ENCODE measurements at regions not wholly inside any gene's neighbourhood (a gene's known extent, or its start where the extent isn't known, plus 50 kb on each side); places are given as distances from the start of the nearest gene placed in this dataset.

DNA sequence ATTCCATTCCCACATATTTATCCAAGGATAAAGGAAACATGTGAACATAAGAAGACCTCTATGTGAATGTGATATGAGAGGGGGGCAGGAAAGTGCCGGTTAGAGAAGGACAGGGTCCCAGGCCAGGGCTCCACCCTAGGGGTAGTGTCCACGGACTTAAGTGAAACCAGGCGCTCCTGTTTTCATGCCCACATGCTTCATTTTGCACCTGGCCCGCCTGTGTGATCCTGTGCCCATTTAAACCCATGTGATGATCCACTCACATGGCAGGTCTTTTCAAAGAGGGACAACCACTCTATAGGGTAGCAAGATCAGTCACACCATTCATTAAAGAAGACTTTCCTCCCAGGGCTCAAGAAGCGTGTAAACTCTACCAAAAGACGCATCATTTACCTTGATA, 865.3 kb upstream of the GJE1 start:
- no peak for DNase-seq

DNA sequence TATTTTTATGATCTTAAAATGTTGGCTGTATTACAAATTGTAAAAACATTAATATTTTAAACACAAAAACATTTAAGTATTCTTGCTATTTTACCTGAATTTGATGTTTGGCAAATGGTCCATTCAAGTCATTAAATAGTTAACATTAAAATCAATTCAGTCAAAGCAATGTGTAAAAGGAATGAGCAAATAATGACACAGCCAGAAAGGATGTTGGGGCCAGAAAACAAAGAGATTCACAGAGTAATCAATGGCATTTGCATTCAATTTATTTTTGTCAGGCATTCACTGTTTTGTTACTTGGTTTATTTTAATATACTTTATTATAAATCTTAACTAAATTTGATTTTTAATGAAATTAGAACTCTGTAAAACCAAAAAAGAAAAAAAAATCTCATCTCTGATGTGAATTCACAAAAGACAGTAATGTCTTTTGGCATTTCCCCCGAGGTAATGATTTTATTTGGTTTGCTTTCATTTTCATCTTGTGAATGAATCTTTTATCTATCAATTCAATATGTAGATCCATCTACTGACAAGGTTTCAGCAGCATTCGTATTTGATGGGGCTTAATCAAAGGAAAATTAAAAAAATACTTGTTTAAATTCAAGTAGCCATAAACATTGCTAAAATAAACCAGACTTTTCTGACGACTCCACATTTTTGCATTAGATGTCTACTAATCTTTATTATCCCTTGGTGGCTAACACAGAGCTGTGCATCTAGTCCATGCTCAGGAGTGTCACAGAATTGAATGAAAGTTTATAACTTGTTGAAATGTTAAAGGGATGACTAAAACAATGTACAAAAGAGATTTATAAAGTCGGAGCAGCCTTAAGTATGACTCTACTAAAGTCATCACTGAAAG, 866.7 kb upstream of the GJE1 start:
- no peak for DNase-seq

DNA sequence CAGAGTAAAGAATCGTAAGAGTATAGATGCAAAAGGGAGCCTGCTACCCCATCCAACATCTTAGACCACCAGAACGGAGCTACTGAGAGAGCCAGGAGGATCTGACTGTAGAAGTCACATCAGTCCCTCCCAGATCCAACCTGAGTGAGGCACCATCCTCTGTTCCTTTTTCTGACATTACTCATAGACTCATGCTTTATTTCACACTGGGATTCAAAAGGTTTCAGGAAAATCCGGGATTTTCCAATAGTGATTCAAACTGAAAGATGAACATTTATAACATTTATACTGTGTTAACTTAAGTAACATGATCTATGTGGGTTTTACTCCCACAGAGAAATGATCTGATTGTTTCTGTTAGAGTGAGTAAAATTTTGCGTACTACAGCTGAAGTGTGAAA, 868.6 kb upstream of the GJE1 start:
- no peak for DNase-seq

- no peak for DNase-seq
These were observed 871.1 kb upstream of the GJE1 start for GRCh38 chr6:141261672-141262060.

DNA sequence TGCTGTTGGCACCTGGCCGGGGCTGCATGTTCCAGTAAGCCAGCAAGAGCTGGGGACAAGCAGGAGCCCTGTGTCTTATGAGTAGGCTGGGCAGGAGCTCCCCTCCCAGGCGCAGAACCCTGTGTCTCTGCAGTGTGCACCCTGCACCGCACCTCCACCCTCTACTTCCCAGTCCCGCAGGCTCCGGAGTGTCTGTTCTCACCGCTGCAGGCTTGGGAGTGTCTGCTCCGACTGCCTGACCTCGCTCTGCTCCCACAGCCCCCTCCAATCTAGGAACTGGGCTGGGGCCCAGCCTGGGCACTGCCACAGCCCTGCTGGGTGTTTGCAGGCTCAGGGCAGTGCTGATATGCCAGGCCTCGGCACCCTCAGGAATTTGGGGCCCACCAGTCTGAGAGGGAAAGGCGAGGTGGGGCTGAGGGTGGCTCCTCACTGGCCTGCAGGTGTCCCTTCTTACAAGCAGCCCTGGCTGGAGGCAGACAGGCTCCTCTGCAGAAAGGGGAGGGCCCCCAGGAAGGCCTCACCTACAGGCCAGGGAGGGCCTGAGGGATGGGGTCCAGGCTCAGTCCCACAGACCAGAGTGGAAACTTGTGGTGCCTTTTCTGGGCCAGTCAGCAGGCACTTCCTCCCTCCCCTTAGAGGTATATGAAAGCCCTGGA, 871.6 kb upstream of the GJE1 start:
- DNase-seq = no peak

GRCh38 chr6:141260627-141261015, 872.1 kb upstream of the GJE1 start:
- DNase-seq = no peak

DNA sequence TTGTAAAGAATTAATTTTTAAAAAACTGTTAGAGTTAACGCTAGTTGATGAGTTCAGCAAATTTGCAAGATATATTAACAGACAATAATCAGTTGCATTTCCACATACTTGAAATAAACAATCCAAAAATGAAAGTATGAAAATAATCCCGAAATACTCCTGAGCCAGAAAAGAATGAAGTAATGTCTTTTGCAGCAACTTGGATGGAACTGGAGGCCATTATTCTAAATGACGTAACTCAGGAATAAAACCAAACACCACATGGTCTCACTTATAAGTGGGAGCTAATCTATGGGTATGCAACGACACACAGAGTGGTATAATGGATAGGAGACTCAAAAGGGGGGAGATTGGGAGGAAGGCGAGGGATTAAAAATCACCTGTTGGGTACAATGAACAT, 872.9 kb upstream of the GJE1 start:
- DNase-seq = no peak

DNA sequence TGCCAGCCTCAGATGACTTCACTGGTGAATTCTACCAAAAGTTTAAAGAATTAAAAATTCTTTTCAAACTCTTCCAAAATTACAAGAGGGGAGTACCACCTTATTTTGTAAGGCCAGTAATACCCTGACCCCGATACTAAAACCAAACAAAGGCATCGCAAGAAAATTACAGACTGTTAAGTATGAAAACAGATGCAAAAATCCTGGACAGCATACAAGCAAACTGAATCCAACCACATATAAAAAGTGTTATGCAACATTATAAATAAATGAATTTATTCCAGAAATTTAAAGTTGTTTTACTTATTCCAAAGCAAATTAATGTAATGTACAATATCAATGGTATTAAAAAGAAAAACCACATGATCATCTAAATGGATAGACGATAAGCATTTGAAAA, 873.6 kb upstream of the GJE1 start:
- DNase-seq = no peak

DNA sequence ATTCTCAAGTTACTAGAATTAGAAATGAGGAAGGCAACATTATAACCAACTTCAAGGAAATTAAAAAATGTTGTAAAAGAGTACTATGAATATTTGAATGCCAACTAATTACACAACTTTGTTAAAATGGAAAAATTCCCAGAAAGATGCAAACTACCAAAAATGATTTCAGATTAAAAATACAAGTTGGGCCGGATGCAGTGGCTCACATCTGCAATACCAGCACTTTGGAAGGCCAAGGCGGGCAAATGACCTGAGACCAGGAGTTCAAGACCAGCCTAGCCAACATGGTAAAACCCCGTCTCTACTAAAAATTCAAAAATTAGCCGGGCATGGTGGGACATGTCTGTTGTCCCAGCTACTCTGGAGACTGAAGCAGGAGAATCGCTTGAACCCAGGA, 874.2 kb upstream of the GJE1 start:
- no peak for DNase-seq

DNA sequence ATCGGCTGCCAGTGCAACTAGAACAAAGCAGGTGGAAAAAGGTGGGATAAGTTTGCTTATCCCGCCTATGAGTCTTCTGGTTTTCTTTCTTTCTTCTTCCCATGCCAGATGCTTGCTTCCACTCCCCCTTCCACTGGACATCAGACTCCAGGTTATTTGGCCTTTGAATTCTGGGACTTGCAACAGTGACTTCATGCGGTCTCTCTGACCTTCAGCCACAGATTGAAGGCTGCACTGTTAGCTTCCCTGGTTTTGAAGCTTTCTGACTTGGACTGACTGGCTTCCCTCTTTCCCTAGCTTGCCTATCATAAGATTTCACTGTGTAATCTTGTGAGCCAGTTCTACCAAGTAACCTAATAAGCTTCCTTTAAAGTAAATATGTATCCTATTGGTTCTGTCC, 878.4 kb upstream of the GJE1 start:
- no peak for DNase-seq

DNA sequence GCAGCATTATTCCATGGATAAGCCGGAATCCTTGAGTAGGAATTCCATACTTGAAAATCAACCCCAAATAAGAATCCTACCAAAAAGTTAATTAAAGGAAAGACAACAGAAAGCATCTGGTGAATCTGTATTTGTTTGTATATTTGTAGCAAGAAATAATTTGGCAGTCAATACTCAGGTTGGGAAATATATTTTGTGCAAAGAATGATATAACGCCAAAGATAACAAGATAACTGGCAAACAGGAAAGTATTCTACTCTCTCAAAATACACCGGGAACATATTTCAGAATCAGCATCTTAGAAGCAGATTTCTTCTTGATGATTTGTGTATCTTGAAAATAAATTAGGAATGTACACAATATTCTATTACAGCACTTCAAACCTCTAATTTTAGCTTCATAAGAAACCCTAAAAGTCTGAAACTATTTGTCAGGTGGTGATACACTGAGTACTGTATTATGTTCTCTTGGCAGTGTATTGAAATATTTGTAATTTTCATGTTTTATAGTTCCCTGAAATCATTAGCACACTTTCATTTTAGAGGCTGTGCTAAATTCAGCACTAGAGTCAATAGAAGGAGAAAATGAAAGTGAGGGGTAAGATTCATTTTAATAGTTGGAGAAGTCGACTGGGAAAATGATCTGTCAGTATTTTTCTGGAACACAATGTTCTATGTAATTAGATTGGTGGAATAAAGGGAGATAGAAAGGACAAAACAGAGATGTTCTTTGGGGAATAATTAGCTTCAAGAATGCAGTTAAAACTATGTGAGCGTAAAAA, 879.7 kb upstream of the GJE1 start:
- no peak for DNase-seq

GRCh38 chr6:141251286-141251685, 881.4 kb upstream of the GJE1 start:
- DNase-seq = no peak

DNA sequence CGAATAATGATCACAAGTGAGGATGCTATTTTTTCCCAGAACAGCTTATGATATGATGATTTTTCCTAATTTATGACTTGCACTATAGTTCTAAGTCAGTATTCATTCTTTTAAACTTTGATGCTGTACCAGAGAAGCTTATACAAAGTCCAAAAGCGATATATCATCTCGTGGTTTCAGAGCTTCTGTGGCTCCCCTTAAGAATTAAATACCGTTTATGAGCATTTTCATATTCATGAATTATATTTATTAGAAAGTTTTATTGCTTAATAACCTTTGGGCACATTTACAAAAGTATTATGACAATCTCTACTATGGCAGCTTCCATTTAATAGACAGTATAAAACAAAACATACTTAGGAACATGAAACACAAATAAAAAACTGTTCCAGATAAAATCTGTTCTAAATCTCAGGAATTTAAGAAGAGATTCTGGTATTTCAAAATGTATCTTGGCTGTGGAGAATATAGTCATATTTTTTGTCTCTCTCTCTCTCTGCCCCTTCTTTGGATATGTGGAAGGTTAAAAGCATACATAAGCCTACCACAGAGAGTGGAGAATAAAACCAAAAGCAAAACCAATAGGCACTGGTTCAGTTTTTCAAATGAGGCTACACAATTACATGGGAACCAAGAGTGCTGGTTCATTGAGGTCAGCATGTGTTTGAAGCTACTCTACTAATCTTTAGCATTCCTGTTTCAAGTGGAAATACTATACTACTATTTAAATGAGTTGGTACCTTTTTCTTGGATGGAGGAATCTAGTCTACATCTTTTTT, 884.5 kb upstream of the GJE1 start:
- DNase-seq = no peak

DNA sequence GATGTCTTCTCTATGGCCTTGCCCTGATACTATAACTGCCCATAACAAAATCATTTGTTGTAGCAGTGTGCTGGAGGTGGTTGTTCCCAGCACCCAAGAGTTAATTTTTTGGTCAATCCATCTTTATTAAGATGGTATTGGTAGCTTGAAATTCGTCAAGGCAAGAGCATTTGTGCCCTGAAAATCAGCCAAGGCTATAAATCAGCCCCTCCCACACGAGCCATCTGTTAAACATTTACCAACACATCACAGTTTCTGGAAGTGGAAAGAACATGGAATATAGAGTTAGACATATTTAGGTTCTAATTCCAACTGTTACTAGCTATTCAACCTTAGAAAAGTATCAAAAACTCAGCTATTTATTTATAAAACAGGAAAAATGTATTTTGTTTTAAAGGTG, 888.4 kb upstream of the GJE1 start:
- no peak for DNase-seq

DNA sequence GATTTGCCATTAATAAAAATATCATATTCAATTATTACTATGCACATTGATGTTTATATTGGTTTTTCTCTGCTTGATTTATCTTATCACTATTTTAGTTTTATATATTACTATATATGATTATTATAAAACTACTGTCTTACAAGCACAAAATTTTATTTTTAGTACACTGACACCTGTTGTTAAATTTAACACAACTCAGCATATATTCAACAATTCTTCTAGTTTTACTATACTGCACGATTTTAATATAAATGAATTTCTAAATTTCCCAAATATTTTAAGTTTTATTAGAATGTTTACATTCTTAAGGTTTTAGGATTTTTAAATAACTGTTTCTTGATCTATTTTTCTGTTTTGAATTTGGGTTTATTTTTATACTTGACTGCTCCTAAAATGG, 889.8 kb upstream of the GJE1 start:
- no peak for DNase-seq

- DNase-seq = no peak
These were observed 903.4 kb upstream of the GJE1 start for GRCh38 chr6:141229296-141229695.

DNA sequence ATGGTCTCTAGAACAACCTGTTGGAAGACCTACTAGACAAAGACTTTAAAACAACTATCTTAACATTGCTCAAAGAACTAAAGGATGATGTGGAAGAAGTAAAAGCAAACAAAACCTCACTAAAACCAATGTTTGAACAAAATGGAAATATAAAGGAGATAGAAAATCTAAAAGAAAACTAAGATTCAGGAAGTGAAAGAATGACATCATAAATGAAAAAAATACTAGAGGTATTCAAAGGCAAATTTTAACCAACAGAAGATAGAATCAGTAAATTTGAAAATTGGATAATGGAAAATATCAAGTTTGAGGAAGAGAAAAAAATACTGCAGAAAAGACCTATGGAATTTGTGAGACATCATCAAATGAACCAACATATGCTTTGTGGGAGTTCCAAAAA, 914.1 kb upstream of the GJE1 start:
- no peak for DNase-seq

DNA sequence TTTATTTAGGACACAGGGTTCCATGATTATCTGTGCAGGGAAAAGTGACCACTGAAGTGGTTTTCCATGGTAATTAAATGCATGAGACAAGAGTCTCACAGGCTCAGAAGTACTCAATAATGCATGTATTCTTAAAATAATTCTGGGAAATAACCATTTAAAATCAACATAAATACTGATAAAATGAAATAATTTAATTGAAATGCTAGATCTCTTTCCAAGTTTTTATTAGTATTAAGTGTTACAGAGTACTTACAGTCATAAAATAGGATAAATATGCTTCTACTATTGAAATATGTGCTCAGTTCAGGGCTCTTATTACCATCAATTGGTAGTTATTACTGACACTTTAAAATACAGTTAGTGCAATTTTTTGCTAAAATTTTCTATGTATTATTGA, 916.0 kb upstream of the GJE1 start:
- no peak for DNase-seq

DNA sequence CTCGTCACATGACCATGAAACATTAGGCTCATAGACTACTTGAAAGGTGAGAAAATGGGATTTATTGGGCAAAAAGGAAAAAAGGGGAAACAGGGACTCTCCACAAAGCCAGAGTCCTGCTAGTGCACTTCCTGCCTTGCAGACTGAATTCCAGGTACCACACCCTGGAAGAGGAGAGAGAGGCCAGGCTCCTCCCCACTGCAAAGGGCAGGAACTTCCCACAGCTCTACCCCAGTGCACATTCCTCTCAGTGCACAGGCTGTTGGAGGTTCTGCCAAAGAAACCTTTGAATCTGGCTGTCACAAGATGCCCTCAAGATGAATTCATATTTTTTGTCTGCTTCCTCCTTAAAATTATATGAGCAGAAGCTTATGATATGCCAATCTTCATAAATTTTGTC, 920.4 kb upstream of the GJE1 start:
- DNase-seq = no peak

- DNase-seq = no peak
These were observed 920.9 kb upstream of the GJE1 start for GRCh38 chr6:141211845-141212244.

GRCh38 chr6:141210901-141211300, 921.8 kb upstream of the GJE1 start:
- no peak for DNase-seq

- DNase-seq = no peak
These were observed 922.8 kb upstream of the GJE1 start for GRCh38 chr6:141209890-141210289.

DNA sequence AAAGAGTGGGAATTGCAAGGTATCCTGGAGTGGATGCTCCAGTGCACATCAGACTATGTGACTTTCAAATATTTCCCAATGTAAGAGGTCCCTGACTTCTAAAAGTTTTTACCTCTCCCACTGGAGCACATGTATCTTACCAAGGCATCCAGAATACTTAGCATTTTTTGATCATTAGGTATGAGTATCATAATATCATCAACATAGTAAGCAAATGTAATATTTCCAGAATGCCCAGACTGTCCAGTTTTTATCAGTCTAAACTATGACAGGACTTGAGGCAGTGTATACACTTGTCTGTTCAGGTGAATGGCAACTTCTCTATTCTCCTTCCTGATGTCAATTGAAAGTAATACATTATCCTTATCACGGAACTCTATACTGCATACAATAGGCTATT, 924.6 kb upstream of the GJE1 start:
- DNase-seq = no peak
